K562 (cell line): ENCODE measurements at regions not wholly inside any gene's neighbourhood (a gene's known extent, or its start where the extent isn't known, plus 50 kb on each side); places are given as distances from the start of the nearest gene placed in this dataset.
"Not testable (repeated sequence)": the region's sequence is repeated elsewhere in the genome, so short reads cannot be mapped to it uniquely, and the experiment has no call there.

Experiments
- ATAC-seq: fragments of 200-7000 bp; cut with Tn5 transposase; 3 replicates; pipeline ENCODE4 v1.9.1; 2020; ENCODE audit warnings: moderate library complexity
- BruUV-seq: library from RNA; stranded (reverse); fragments of 400-500 nt; replicated peaks from 2 replicates; lab custom pipeline; 2021; lab: Mats Ljungman, UMichigan
- CTCF ChIA-PET: fragments of 300-600 bp; formaldehyde crosslinking; extraction: SDS; loops from one replicate; lab custom pipeline; 2021; ENCODE audit warnings: low intra/inter-chr PET ratio; lab: Yijun Ruan, JAX
- POLR2A ChIA-PET: fragments of 300-600, 350-650 bp; sonication (Branson Sonifier 250); formaldehyde crosslinking; extraction: SDS; loops from one replicate; lab custom pipeline; 2021; ENCODE audit warnings: antibody characterized with exemption, inconsistent platforms; lab: Yijun Ruan, JAX
- DNase-seq, 4 experiments: peaks; one replicate each; pipeline versions ENCODE4 v3.0.0 to v3.0.0-alpha.2; 2011 to 2018; ENCODE audit warnings: low spot score in 3 of 4, mixed read lengths in 3 of 4; ENCODE audit errors: extremely low read depth in 1 of 4
- FAIRE-seq: peaks from 2 replicates; lab custom pipeline; 2011; peaks lifted over from hg19 to GRCh38; lab: Jason Lieb, UNC
- H2AFZ ChIP-seq: 2 replicates; pipeline ENCODE4 v1.6.0; 2011; ENCODE audit warnings: low read depth, low read length, control low read depth, inconsistent platforms
- H3K27ac ChIP-seq: fragments of 200-600 bp; 3 replicates; pipeline ENCODE4 v1.8.0; 2011; ENCODE audit warnings: low read depth, mild to moderate bottlenecking, control low read depth, inconsistent platforms, low read length, moderate library complexity, mixed read lengths; ENCODE audit errors: extremely low read depth
- H3K27me3 ChIP-seq, 2 experiments: fragments of 300-600 bp in 1 of 2; 2 replicates in 1 of 2; 3 replicates in 1 of 2; pipeline versions ENCODE4 v1.6.0 to v1.8.0; 2011; ENCODE audit warnings: inconsistent platforms in 2 of 2, low read length in 2 of 2, mild to moderate bottlenecking in 1 of 2, mixed read lengths in 1 of 2, moderate library complexity in 1 of 2; ENCODE audit not compliant: control insufficient read depth in 2 of 2, insufficient read depth in 2 of 2
- H3K36me3 ChIP-seq: fragments of 300-600 bp; 3 replicates; pipeline ENCODE4 v1.8.0; 2011; ENCODE audit warnings: mild to moderate bottlenecking, low read length, inconsistent platforms; ENCODE audit not compliant: control insufficient read depth, insufficient read depth
- H3K4me1 ChIP-seq, 2 experiments: fragments of 200-600 bp in 1 of 2; replicated peaks in 1 of 2; 2 replicates in 1 of 2; 3 replicates in 1 of 2; pipeline versions ENCODE4 v1.5.1 to v1.8.0; 2011; ENCODE audit warnings: inconsistent platforms in 2 of 2, low read length in 2 of 2, mild to moderate bottlenecking in 1 of 2, mixed read lengths in 1 of 2, moderate library complexity in 1 of 2; ENCODE audit not compliant: control insufficient read depth in 2 of 2, insufficient read depth in 2 of 2
- H3K4me2 ChIP-seq: 2 replicates; pipeline ENCODE4 v1.6.1; 2011; ENCODE audit warnings: low read length, control low read depth, inconsistent platforms, mixed read lengths; ENCODE audit not compliant: insufficient read depth
- H3K4me3 ChIP-seq: fragments of 200-600 bp; sonication (generic), shearing (Covaris generic); 2 replicates; pipeline ENCODE4 v1.5.1; 2016; ENCODE audit warnings: control low read depth, inconsistent platforms
- H3K79me2 ChIP-seq: fragments of 200-600 bp; 3 replicates; pipeline ENCODE4 v1.8.0; 2011; ENCODE audit warnings: low read length, inconsistent platforms; ENCODE audit not compliant: control insufficient read depth, insufficient read depth
- H3K9ac ChIP-seq, 2 experiments: 2 replicates each; pipeline versions ENCODE4 v1.6.0 to v1.6.1; 2011; ENCODE audit warnings: low read depth in 2 of 2, low read length in 2 of 2, control low read depth in 1 of 2, inconsistent platforms in 1 of 2, mild to moderate bottlenecking in 1 of 2, mixed read lengths in 1 of 2; ENCODE audit not compliant: insufficient read depth in 1 of 2
- H3K9me1 ChIP-seq: one replicate; pipeline ENCODE4 v1.6.0; 2011; ENCODE audit warnings: inconsistent platforms, mild to moderate bottlenecking, low read length, moderate library complexity; ENCODE audit not compliant: control insufficient read depth, insufficient read depth
- H3K9me3 ChIP-seq: replicated peaks from 2 replicates; pipeline ENCODE4 v1.5.1; 2011; ENCODE audit warnings: low read depth, low read length, inconsistent platforms; ENCODE audit not compliant: control insufficient read depth, insufficient read depth
- H4K20me1 ChIP-seq: replicated peaks from 2 replicates; pipeline ENCODE4 v1.6.1; 2011; ENCODE audit warnings: low read length, inconsistent platforms, mixed read lengths; ENCODE audit not compliant: control insufficient read depth, insufficient read depth
- CTCF ChIP-seq, 3 experiments: IDR thresholded peaks in 2 of 3; conservative IDR thresholded peaks in 1 of 3; 2 replicates each; pipeline ENCODE4 v1.5.1; 2011 to 2012; ENCODE audit warnings: low read length in 3 of 3, mild to moderate bottlenecking in 3 of 3, control low read depth in 2 of 3, improper control_type of control experiment in 1 of 3, inconsistent platforms in 1 of 3, low read depth in 1 of 3, mixed read lengths in 1 of 3, moderate library complexity in 1 of 3; ENCODE audit not compliant: insufficient read depth in 2 of 3
- RAD21 ChIP-seq, 2 experiments: fragments of 250-450 bp in 1 of 2; fragments of 450-650 bp in 1 of 2; sonication (Bioruptor Pico) in 1 of 2; formaldehyde crosslinking in 1 of 2; IDR thresholded peaks in 1 of 2; conservative IDR thresholded peaks in 1 of 2; 2 replicates each; pipeline versions ENCODE4 v1.4.0 to v1.8.0; 2020 to 2022; ENCODE audit warnings: mild to moderate bottlenecking in 2 of 2, moderate library complexity in 1 of 2
- WGBS: fragments of 100-300 bp; shearing (Covaris generic); methylation state at CpG from one replicate; pipeline ENCODE4 v1.1.6; 2016; ENCODE audit warnings: low coverage, mixed read lengths; ENCODE audit not compliant: insufficient coverage; ENCODE audit errors: missing lambda C conversion rate; 5-methylcytosine and 5-hydroxymethylcytosine counted together
- in situ Hi-C: fragments of 300-500 bp; cut with MboI; formaldehyde crosslinking; loops from 4 replicates; pipeline ENCODE4 v1.15.0; 2018; ENCODE audit warnings: inconsistent platforms, mixed read lengths
- intact Hi-C: fragments of 100-400 bp; cut with micrococcal nuclease; formaldehyde crosslinking; loops from 2 replicates; pipeline ENCODE4 v1.14.2; 2022
- TF ChIP-seq, protein P1 (sequence below), 2 experiments: fragments of 450-650 bp; formaldehyde crosslinking in 1 of 2; IDR thresholded peaks; 2 replicates each; pipeline versions ENCODE4 v1.4.0 to v1.6.1; 2014 to 2020; ENCODE audit warnings: mild to moderate bottlenecking in 2 of 2, borderline replicate concordance in 1 of 2, low read depth in 1 of 2

DNA sequence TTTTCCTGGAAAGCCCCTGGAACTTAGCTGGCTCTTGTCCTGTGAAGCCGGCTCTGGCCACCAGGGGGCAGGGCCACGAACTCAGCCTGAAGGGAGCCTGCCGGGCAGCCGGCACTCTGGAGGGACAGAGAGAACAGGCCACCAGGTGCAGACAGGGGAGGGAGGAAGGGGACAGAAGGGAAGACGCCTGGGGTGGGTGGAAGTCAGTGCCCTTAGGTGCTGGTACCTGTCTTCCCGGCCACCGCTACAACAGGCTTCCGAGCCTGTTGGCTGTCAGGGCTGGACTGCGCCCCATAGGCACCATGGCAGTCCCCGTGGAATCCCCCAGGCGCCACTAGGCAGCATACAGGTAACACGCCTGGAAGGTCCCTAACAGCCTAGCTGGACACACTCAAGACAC, 59.6 kb downstream of the GOLGA8B start:
- H3K4me1 ChIP-seq, CTCF ChIA-PET, BruUV-seq, H3K27ac ChIP-seq, H3K36me3 ChIP-seq, H3K9ac ChIP-seq, FAIRE-seq, H3K9me1 ChIP-seq, H3K27me3 ChIP-seq, H3K4me3 ChIP-seq, H3K79me2 ChIP-seq, H3K4me2 ChIP-seq, H3K9me3 ChIP-seq, POLR2A ChIA-PET, H4K20me1 ChIP-seq, DNase-seq: not testable (repeated sequence)
- in situ Hi-C loops (loop anchor here (10.0 kb wide), 1 partner anchor 61 kb away; the partner anchor contains the start of gene GOLGA8B), intact Hi-C loops (loop anchor here (10.0 kb wide), 1 partner anchor 61 kb away; the partner anchor contains the start of gene GOLGA8B)
- peak; percentile 78 for ATAC-seq
- TF ChIP-seq CTCF (IDR thresholded peaks at IDR 0.05 in 2 of 3, conservative IDR thresholded peaks at IDR 0.05 in 1 of 3; ENCODE audit: insufficient read depth in 2 of 3, low read depth in 1 of 3, low read length in 3 of 3) (0 out of 6 replicates have a peak, but pooled peaks of 1 of the 3 experiments have one; percentile 32), RAD21 (CRISPR knock-in tag; conservative IDR thresholded peaks at IDR 0.05 in 1 of 2, IDR thresholded peaks at IDR 0.05 in 1 of 2) (peak in 1 of 2 experiments; percentile 39; a peak in 2 of 4 replicates)
- TF ChIP-seq, protein P1, sequence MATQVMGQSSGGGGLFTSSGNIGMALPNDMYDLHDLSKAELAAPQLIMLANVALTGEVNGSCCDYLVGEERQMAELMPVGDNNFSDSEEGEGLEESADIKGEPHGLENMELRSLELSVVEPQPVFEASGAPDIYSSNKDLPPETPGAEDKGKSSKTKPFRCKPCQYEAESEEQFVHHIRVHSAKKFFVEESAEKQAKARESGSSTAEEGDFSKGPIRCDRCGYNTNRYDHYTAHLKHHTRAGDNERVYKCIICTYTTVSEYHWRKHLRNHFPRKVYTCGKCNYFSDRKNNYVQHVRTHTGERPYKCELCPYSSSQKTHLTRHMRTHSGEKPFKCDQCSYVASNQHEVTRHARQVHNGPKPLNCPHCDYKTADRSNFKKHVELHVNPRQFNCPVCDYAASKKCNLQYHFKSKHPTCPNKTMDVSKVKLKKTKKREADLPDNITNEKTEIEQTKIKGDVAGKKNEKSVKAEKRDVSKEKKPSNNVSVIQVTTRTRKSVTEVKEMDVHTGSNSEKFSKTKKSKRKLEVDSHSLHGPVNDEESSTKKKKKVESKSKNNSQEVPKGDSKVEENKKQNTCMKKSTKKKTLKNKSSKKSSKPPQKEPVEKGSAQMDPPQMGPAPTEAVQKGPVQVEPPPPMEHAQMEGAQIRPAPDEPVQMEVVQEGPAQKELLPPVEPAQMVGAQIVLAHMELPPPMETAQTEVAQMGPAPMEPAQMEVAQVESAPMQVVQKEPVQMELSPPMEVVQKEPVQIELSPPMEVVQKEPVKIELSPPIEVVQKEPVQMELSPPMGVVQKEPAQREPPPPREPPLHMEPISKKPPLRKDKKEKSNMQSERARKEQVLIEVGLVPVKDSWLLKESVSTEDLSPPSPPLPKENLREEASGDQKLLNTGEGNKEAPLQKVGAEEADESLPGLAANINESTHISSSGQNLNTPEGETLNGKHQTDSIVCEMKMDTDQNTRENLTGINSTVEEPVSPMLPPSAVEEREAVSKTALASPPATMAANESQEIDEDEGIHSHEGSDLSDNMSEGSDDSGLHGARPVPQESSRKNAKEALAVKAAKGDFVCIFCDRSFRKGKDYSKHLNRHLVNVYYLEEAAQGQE (IDR thresholded peaks at IDR 0.05; ENCODE audit: borderline replicate concordance) = 0 out of 2 replicates have a peak, but pooled peaks have one; percentile 14
- TF ChIP-seq, protein P1 (CRISPR knock-in tag; IDR thresholded peaks at IDR 0.05; ENCODE audit: low read depth) = not testable (repeated sequence)
- peak overlapping the region; percentile 44; the same call in 1 of the 2 replicates for H2AFZ ChIP-seq
- WGBS = 30% methylated on average over 4 of the region's 12 CpGs

DNA sequence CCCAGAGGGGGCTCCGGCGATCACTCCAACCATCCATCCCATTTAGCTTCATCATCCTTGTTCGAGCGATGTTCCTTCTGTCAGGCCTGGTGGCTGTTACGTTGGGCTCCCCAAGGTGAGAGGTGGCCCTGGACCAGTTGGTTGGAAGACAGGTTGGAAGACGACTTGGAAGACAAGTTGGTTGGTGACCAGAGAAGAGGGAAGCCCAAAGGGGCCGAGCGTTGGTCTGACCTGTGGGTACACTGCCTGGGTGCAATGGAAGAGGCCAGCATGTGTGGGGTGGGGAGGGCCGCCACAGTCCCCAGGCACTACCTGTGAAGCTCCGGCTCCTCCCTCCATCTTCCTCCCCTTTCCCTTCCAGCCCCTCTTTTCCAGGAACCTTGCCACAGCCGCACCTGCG, 60.9 kb downstream of the GOLGA8B start:
- DNase-seq, BruUV-seq, H3K36me3 ChIP-seq, H3K4me2 ChIP-seq, H3K9me1 ChIP-seq, H3K4me3 ChIP-seq, H3K9me3 ChIP-seq, H4K20me1 ChIP-seq, CTCF ChIA-PET, FAIRE-seq, POLR2A ChIA-PET, H3K27ac ChIP-seq, H2AFZ ChIP-seq, H3K9ac ChIP-seq, H3K79me2 ChIP-seq, ATAC-seq, H3K4me1 ChIP-seq: not testable (repeated sequence)
- peaks cover 3 to 15% of the 10 kb centered on the region in 2 experiments; a peak in 3 of 5 replicates for H3K27me3 ChIP-seq
- 24% methylated on average over 6 of the region's 12 CpGs for WGBS
- intact Hi-C loops (loop anchor here (10.0 kb wide), 1 partner anchor 62 kb away; the partner anchor contains the start of gene GOLGA8B), in situ Hi-C loops (loop anchor here (10.0 kb wide), 1 partner anchor 62 kb away; the partner anchor contains the start of gene GOLGA8B)
